ENCODE measurements at regions not wholly inside any gene's neighbourhood (a gene's known extent, or its start where the extent isn't known, plus 50 kb on each side); places are given as distances from the start of the nearest gene placed in this dataset.

- no peak for TF ChIP-seq POLR2AphosphoS5 (IDR thresholded peaks at IDR 0.05)
- TF ChIP-seq CTCF (IDR thresholded peaks at IDR 0.05) = no peak
- TF ChIP-seq POLR2A (IDR thresholded peaks at IDR 0.05) = no peak
These were observed 156.5 kb upstream of the TMEM161B start for GRCh38 chr5:88425124-88425523.

Measured in breast epithelium (tissue), 3 donors.